Amniotic stem cell (primary cell): ENCODE measurements at regions not wholly inside any gene's neighbourhood (a gene's known extent, or its start where the extent isn't known, plus 50 kb on each side); places are given as distances from the start of the nearest gene placed in this dataset.
"Not testable (repeated sequence)": the region's sequence is repeated elsewhere in the genome, so short reads cannot be mapped to it uniquely, and the experiment has no call there.

ENCODE experiments used
- DNase-seq: peaks from one replicate; lab custom pipeline; 2025; lab: John Stamatoyannopoulos, UW

DNA sequence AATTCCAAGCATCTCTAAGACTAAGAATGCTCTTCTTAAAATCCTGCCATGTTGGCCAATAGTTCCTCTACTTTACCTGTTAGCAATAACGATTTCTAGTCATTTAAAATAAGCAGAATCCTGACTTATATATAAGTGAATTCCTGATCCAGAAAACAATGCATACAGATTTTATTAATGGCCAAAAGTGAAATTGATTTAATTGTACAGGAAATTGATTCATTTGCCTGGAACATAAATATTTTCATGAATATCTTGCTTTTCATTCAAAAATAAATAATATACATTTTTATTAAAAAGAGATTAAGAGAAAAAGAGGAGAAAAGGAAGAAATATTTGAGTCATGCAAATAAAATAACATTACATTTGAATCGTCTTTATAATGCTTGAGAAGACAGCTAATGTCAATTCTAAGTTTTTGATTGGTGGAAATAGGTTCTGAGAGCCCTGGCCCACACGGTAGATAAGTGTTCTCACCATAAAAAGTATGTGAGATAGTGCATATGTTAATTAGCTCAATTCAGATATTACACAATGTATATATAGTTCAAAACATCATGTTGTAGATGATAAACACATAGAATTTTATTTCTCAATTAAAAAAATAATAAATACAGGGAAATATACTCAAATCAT, 323.2 kb upstream of the MIR17HG start:
- DNase-seq = no peak

DNA sequence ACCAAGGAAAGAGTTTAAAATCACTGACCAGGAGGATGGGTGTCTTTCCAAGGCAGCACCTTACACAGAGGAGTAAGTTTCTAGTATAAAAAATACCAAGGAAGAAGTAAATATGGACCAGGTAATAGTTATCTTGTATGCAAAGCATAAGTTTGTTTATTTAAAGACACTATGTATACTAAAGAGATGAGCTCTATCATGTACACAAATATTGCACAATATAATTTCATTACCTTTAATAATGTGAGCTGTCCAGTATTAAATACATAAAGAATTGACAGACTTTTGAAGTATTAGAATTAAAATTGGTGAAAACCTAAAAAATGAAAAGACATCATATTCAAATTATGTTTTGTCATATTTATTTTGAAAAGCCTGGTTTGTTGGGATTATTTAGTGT, 322.0 kb upstream of the MIR17HG start:
- no peak for DNase-seq

DNA sequence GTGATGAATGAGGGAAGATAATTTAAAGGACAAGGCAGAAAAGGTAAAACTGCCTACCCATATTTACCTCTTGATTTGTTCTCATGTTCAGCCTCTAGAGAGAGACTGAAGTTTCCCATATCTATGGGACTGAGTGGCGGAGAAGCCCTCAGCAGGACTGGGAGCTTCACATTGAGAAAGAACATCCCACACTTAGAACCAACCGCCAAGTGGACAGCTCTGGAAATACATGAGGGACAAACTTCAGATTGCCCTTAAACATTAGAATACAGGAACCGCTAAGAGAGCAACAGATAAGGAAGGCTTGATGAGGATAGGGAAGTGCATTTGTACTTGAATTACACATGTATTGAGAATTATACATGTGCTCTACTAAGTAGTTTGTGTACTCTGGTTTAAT, 316.0 kb upstream of the MIR17HG start:
- DNase-seq = no peak

DNA sequence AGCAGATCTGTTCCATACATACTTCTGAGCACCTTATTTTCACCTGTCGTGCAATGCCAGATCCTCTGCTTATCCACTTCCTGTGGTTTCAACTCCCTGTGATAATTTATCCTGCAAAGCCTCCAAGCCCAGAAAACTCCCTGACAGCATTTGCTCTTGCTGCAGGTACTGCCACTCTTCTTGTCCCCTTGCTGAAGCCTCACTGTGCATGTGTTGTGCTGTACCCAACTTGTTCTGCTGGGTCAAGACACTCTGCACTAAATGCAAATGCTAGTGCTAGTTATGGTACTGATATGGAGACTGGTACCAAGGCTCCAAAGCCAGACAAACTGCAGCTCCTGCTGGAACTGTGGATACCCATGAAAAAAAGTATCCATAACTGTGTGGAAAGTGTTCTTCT, 315.4 kb upstream of the MIR17HG start:
- no peak for DNase-seq

DNA sequence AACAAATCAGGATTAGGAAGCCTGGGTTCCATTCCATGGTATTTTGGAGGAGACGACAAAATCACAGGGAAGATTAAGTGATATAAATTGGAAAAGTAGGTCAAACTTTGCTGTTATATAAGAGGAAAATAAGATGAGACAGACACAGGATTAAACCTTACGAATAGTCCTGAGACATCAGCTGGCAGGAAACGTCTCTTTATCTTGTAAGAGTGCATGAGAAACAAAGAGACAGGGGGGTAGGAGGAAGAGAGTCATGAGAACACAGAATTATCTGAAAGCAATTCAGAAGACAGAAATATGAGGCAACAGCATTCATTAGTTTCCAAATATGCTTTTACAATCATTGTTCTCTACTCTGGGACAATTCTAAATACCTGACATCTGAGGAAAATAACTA, 310.6 kb upstream of the MIR17HG start:
- no peak for DNase-seq

DNA sequence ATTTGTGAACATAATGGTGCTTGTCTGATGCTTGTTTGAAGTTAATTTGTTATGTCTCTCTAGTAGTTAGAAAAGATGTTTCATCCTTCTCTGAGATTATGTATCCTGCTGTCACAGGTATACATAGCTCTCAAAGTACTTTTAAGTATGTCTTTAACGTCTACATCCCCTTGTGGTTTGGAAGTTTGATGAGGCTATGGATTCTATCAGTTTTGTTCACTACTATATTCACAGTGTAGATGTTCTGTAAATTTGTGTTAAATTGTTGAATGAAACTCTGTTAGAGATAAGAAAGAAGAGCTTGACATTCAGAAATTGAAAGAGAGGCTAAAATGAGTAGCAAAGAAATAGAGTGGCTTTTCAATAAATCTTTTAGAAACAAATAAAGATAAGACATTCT, 304.6 kb upstream of the MIR17HG start:
- no peak for DNase-seq

DNA sequence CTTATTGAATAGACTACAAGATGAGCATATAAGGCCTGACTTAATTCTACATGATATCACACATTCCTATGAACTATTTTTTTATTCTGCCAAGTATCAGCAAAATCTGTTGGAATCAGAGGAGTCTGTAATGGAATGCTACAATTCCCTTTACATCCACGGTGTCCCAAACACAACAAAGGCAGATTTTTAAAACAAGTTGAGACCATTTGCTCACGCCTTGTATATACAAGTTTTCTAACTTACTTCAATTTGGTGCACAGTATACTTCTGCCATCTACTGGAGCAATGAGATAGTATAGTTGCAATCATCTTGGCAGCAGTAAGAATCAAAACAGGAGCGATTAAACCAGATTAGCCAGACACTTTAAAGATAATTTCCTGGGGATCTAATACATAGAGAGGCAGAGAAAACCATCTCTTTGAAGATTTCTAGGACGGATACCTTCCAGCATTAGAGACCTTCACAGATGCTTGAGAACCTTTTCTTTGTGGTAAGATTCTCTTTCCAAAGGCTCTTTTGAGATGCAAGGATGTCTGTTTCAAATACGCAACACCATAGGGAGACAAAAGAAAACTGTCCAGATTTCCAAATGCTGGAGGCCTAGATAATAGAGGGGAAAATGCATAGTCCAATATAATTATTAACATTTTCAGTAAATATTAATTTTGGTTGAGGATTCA, 302.0 kb upstream of the MIR17HG start:
- no peak for DNase-seq

DNA sequence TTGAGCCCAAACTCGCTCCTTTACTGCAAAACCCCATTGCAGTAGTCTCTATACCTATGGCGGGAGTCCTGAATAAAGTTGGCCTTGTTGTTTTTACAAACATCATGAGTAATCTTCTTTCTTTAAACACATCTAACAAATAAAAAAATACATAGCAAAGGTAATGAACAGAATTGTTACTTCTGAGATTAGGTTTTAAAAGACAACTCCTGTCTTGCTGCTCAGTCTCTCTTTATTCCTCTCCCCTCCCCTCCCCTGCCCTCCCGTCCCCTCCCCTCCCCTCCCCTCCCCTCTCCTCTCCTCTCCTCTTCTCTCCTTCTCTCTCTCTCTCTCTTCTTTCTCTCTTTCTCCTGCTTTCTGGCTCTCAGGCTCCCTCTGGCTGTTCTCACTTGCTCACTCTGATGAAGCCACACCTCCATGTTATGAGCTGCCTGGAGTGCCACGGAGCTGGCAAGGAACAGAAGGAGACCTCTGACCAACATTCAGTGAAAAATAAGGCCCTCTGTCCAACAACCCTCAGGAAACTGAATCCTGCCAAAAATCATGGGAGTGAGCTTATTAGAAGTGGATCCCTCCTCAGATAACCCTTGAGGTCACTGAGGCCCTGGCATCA, 300.7 kb upstream of the MIR17HG start:
- DNase-seq = no peak

DNA sequence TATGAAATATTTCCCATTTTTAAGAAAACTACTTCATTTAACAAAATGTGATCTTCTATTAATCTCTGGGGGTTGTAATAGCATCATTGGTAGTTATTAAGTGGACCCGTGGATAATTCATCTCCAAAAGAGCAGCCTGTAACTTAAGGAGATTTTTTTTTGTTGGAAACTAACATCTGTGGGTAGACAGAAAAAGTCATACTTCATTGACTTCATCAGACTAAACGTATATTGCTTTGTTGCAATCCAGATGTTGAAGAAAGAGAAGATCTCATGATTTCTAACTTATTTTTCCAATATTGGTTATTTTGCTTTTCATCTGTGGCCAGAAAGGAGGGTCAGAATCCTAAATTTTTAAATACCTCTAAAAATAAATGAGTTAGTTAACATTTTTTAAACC, 296.5 kb upstream of the MIR17HG start:
- no peak for DNase-seq

DNA sequence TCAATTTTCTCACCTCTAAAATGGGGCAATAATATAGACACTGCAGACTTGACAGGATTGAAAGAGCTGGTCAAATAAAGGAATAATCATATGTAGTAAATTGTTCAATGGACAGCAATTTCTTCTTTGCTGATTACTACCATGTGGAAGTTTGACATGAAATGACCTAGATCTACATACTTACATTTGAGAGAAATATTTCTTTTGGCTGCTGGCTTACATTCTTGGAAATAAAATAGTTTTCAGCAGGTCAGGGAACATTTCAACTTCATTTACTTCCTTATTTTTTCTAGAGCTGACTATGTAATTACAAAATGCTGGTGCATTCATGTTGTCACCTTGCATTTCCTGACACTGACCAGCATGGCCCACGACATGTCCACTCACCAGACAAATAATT, 294.6 kb upstream of the MIR17HG start:
- DNase-seq = no peak

DNA sequence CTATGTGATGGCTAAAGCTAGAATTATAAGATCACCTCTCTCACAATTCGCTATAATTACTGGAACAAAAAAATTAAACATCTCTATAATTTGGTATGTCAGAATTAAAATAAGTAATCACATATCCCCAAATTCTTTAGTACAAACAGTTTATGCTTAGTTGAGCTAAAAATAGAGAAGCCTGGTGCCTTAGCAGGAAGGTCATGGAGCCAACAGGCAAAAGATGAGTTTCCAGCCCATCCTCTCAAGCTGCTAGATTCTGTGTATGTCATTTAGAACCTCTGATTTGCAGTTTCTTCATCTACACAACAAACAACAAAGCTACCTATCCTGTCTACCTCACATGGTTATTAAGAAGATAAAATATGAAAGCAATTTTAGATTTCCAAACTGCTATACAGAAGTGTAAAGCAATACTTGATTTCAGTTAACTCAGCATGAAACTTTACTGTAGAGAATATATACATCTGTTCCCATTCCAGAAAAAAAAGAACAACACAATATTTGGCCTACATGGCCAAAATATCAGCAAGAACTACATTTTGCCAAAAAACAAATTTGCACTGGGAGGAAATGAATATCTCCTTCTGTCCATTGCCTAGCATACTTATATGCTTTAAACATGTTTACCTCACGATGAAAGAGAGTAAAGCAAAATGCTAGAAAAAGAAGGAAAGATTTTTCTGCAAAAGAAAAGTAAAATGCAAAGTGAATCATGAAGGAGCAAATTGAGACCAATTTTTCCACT, 294.0 kb upstream of the MIR17HG start:
- DNase-seq = no peak

DNA sequence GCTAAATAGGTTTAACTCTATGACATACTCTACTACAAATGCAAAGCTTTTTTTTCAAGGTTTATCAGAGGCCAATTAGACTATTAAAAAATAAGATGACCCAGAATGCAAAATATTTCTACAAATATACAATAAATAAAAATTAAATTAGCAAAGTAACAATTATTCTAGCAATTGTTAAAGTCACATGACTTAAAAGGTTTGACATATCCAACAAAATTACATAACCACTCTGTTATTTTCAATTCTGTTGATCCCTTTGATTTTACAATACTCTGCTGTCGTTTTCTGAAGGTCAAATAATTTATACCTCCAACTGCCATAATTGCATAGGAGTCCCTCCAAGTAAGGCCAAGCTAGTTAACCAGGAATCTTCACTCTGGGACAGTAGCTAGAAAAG, 292.6 kb upstream of the MIR17HG start:
- DNase-seq = no peak

DNA sequence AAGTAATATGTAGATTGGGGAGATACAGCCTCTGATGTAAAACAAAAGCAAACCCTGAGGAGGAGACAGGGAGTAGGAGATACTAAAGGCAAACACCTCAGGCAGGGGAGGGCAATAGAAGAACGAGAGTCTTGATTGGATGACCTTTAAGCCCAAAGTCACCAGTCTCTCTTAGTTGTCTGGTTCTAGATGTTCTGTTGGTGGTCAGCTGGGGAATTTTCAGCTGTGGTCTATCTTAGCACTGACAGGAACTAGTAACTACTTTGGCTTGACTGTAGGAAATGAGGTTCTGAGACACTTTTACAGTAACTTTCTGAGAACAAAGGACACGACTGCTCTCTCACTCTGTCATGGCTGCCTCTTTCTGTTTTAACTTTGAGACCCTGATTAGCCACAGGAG, 290.7 kb upstream of the MIR17HG start:
- DNase-seq = no peak

DNA sequence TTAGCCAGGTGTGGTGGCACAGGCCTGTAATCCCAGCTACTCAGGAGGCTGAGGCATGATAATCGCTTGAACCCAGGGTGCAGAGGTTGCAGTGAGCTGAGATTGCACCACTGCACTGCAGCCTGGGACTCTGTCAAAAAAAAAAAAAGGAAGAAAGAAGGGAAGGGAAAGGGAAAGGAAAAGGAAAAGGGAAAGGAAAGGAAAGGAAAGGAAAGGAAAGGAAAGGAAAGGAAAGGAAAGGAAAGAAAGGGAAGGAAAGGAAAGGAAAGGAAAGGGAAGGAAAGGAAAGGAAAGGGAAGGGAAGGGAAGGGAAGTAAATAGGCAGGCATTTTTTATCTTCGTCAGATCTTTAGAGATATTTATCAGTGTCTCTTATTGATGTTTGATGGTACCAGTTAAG, 290.0 kb upstream of the MIR17HG start:
- DNase-seq = not testable (repeated sequence)

DNA sequence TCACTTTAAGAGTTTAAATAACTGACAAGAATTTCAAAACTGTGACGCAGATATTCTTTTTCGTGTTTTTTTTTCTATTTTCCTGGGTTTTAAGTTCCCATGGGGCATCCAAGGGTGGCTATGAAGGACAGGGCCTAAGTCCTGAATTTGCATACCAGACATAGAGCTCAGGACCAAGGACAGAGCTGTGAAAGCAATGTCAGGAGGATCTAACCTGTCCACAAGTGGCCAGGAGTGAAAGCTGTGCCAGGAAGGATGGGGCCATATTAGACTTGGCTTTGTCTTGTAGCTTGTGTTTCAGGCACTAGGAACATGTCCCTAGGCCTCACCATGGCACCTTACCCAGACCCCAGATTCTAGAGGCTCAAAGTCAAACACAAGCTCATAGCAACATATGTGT, 289.4 kb upstream of the MIR17HG start:
- no peak for DNase-seq

DNA sequence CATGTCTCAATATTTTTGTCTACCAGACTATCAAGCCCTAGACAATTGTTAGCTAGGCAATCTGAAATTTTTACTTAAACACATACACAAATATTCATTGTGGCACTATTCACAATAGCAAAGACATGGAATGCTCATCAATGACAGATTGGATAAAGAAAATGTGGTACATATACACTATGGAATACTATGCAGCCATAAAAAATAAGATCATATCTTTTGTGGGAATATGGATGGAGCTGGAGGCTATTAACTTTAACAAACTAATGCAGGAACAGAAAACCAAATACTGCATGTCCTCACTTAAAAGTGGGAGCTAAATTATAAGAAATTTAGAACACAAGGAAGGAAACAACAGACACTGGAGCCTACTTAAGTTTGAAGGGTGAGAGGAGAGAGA, 288.6 kb upstream of the MIR17HG start:
- DNase-seq = no peak

DNA sequence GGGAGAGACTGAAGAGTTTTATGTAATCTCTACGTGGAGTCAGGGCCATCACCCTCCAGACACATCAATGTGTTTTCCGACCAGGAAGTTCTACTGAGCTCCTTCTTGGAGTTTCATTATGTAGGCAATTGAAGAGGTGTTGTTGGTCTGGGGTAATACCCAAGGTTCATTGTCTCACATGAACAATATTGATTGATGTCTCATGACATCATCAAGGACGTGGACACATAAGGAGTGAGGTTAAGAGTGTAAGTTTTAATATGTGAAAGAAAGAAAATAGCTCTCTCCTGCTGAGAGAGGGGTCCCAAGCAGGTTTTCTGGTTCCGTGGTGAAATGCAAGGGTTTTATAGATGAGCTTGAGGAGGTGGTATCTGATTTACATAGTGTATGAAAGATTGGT, 280.7 kb upstream of the MIR17HG start:
- no peak for DNase-seq

DNA sequence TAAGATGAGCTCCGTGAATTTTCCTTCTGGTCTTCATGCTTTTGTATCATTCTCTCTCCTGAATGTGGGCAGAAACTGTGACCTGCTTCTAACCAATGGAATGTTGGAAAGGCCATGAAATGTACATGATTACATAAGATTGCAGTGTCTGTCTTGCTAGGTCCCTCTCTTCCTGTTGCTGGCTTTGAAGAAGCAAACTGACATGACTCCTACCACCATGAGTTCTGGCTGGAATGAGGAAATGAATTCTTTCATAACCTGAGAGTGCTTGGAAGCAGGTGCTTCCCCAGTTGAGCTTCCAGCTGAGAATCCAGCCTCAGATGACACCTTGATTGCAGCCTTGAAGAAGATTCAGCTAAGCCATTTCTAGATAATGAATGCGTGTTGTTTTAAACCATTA, 275.0 kb upstream of the MIR17HG start:
- DNase-seq = no peak

DNA sequence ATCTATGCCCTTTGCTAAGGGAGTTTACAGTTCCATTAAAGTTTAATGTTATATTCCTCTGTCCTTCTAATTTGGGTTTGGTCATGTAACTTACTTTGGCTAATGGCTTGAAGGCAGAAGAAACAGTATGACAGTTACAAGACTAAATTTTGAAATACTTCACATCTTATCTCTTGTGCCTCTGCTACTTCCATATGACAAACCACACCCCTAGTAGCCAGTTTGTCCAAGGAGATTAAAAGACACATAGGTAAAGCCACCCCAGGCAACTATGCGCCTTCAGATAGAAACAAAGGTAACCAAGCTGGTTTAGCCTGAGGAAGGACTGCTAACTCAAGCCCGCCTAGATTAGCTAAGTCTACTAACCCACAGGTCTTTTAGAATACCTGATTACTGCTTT, 273.4 kb upstream of the MIR17HG start:
- DNase-seq = no peak

DNA sequence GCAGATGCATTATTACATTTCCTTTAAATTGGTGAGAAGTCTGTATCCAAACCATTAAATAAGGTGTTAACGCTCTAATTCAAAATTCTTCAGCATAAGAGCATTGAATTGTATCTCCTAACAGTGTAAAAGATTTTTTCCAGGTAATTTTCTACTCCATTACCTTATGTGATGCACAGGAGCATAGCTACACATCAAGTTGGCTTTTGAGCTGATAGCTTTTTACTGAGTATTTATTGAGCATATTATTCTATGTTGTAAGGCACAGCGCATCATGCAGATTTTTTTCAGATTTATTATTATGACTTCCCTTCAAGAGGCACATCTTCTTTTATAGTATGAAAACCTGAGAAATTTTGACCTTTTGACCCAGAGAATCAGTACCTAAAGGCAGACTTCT, 270.7 kb upstream of the MIR17HG start:
- no peak for DNase-seq

DNA sequence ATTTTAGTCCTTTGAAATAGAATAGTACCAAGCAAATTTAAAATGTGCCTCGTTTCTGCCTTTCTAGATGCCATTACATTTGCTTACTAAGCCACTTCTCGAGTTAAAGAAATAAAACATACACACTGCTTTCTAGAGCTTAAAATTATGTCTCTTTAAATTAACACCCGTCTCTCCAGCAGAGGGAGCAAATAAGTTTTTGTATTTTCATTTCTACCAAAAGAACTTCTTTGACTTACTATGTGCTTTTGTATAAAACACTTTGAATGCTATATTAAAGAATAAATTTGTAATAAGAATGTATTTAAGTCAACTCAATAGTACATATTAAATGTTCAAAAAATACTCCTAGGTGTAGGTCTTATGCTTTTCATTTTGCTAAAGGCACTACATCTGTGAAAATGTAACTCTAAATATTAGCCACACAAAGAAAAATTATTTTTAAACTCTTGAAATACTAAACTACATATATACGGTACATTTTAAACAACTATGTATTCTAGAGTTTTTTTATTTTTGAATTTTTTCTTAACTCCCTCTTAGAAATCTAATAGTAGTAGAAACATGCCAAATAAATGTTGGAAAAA, 269.3 kb upstream of the MIR17HG start:
- no peak for DNase-seq

DNA sequence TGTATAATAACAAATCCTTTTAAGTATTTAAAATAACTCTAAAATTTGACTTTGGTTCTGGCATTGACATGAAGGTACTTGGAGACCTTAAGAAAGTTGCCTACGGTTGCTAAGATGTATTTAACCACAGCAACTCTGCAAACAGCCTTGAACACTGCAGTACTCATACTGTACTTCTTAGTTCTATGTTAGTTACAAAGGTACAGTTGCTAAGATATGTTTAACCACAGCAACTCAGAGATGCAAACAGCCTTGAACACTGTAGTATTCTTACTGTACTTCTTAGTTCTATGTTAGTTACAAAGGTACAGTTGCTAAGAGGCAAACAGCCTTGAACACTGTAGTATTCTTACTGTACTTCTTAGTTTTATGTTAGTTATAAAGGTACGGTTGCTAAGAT, 268.3 kb upstream of the MIR17HG start:
- DNase-seq = no peak

DNA sequence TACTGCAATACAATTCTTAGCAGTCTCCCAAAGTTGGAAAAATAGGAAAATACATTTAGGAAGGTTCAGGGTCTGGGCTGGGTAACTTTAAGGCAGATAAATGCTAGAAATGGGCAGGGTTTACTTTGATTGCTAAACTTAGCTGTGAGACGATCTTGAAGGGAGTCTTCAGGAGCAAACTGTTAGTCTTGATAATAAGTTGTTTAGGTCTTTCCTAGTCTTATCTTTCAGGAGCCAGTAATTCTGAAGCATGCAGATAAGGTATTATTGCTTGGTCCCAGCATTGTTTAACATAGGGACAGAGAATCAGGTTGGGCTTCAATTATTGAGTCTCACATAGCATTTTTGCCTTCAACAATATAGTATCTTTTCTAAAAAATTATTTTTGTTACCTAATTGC, 262.4 kb upstream of the MIR17HG start:
- DNase-seq = no peak
